GM21381 (cell line): ENCODE measurements at regions not wholly inside any gene's neighbourhood (a gene's known extent, or its start where the extent isn't known, plus 50 kb on each side); places are given as distances from the start of the nearest gene placed in this dataset.
"Not testable (repeated sequence)": the region's sequence is repeated elsewhere in the genome, so short reads cannot be mapped to it uniquely, and the experiment has no call there.

ENCODE experiments used
- ATAC-seq: cut with Tn5 transposase; IDR thresholded peaks from one replicate; pipeline ENCODE4 v1.9.1; 2021; ENCODE audit warnings: mild to moderate bottlenecking, moderate library complexity; ENCODE audit not compliant: unreplicated experiment

GRCh38 chr7:156050636-156051569 is 238.6 kb upstream of the SHH start:
- no peak for ATAC-seq

- ATAC-seq, result no peak
Measured at GRCh38 chr7:156049366-156049765, 237.1 kb upstream of the SHH start.

GRCh38 chr7:156046031-156046560 is 233.8 kb upstream of the SHH start:
- ATAC-seq, result no peak

- ATAC-seq, result no peak
Measured at GRCh38 chr7:156043416-156044178, 231.3 kb upstream of the SHH start.

- ATAC-seq, result no peak
Measured at GRCh38 chr7:156041398-156041797, 229.1 kb upstream of the SHH start.

GRCh38 chr7:156039971-156040677 is 227.9 kb upstream of the SHH start:
- no peak for ATAC-seq

GRCh38 chr7:156039194-156039593 is 226.9 kb upstream of the SHH start:
- ATAC-seq, result no peak

- ATAC-seq, result no peak
Measured at GRCh38 chr7:156038345-156038744, 226.1 kb upstream of the SHH start.

GRCh38 chr7:156036153-156036552 is 223.9 kb upstream of the SHH start:
- ATAC-seq, result no peak

- ATAC-seq, result not testable (repeated sequence)
Measured at GRCh38 chr7:156035387-156035786, 223.1 kb upstream of the SHH start.

GRCh38 chr7:156034397-156034796 is 222.1 kb upstream of the SHH start:
- peak; percentile 83 for ATAC-seq

- ATAC-seq, result no peak
Measured at GRCh38 chr7:156032973-156033372, 220.7 kb upstream of the SHH start.

- no peak for ATAC-seq
Measured at GRCh38 chr7:156031679-156032478, 219.6 kb upstream of the SHH start.

- no peak for ATAC-seq
Measured at GRCh38 chr7:156029460-156030007, 217.3 kb upstream of the SHH start.

GRCh38 chr7:156028521-156028920 is 216.3 kb upstream of the SHH start:
- ATAC-seq, result no peak

- no peak for ATAC-seq
Measured at GRCh38 chr7:156027821-156028220, 215.6 kb upstream of the SHH start.

GRCh38 chr7:156026603-156027002 is 214.3 kb upstream of the SHH start:
- no peak for ATAC-seq

- no peak for ATAC-seq
Measured at GRCh38 chr7:156026076-156026600, 213.9 kb upstream of the SHH start.

GRCh38 chr7:156025675-156026074 is 213.4 kb upstream of the SHH start:
- no peak for ATAC-seq

GRCh38 chr7:156024201-156024600 is 211.9 kb upstream of the SHH start:
- ATAC-seq, result no peak
